Activated CD8-positive, alpha-beta memory T cell treated with anti-CD3 and anti-CD28 coated beads, Interleukin-2, amount 10 ng/mL, durations not matched to agents 7 days and 5 days (primary cell): ENCODE measurements at regions not wholly inside any gene's neighbourhood (a gene's known extent, or its start where the extent isn't known, plus 50 kb on each side); places are given as distances from the start of the nearest gene placed in this dataset.
"Not testable (repeated sequence)": the region's sequence is repeated elsewhere in the genome, so short reads cannot be mapped to it uniquely, and the experiment has no call there.

ENCODE experiments used
- ATAC-seq: fragments of 150-1000 bp; cut with Tn5 transposase; one replicate; pipeline ENCODE4 v1.10.0; 2021; ENCODE audit warnings: moderate library complexity
- CTCF ChIA-PET: fragments of 350-600 bp; sonication (Branson Sonifier 250); formaldehyde crosslinking; loops from one replicate; lab custom pipeline; 2021; ENCODE audit warnings: antibody characterized with exemption; lab: Charles Lee
- DNase-seq: peaks from one replicate; pipeline ENCODE4 v3.0.0-alpha.2; 2020
- H3K27ac Mint-ChIP-seq: one replicate; pipeline ENCODE4 v1.8.0; 2021; ENCODE audit warnings: mild to moderate bottlenecking, mixed read lengths
- H3K27me3 Mint-ChIP-seq: one replicate; pipeline ENCODE4 v1.8.0; 2021; ENCODE audit warnings: mixed read lengths
- H3K36me3 Mint-ChIP-seq: one replicate; pipeline ENCODE4 v1.8.0; 2021; ENCODE audit warnings: mild to moderate bottlenecking, mixed read lengths
- H3K4me1 Mint-ChIP-seq: one replicate; pipeline ENCODE4 v1.8.0; 2021; ENCODE audit warnings: mixed read lengths
- H3K4me3 Mint-ChIP-seq: one replicate; pipeline ENCODE4 v1.8.0; 2021; ENCODE audit warnings: mild to moderate bottlenecking, moderate library complexity, mixed read lengths
- H3K9me3 Mint-ChIP-seq: one replicate; pipeline ENCODE4 v1.8.0; 2022; ENCODE audit warnings: low read depth, mixed read lengths

- no peak for DNase-seq
- Mint-ChIP-seq H3K36me3 (peaks cover 12% of the 10 kb centered on the region), H3K27me3 (no peaks in the 10 kb centered on the region), H3K4me1 (peaks cover 40% of the 10 kb centered on the region), H3K27ac (peak overlapping the region; percentile 88), H3K9me3 (no peaks in the 10 kb centered on the region), H3K4me3 (peak overlapping the region; percentile 68)
- CTCF ChIA-PET: interaction anchor here (1.0 to 1.6 kb wide), 4 partner anchors 12 to 56 kb away, joined by 3 to 4 read pairs (median 3); no protein-coding TSS in a partner anchor
- peak; percentile 85 for ATAC-seq
These were observed 83.2 kb upstream of the TNRC6B start for GRCh38 chr22:40094485-40094884.

GRCh38 chr22:40099887-40100286 lies 77.8 kb upstream of the TNRC6B start:
- H3K27ac Mint-ChIP-seq, DNase-seq, ATAC-seq, H3K27me3 Mint-ChIP-seq, H3K36me3 Mint-ChIP-seq, H3K4me3 Mint-ChIP-seq, H3K9me3 Mint-ChIP-seq: not testable (repeated sequence)
- H3K4me1 Mint-ChIP-seq: peaks cover 31% of the 10 kb centered on the region
- CTCF ChIA-PET: interaction anchor here (0.8 kb wide), 1 partner anchor 42 kb away, joined by 3 read pairs; no protein-coding TSS in a partner anchor

GRCh38 chr22:40105755-40106154 lies 72.0 kb upstream of the TNRC6B start:
- Mint-ChIP-seq H3K27me3 (no peaks in the 10 kb centered on the region), H3K9me3 (no peaks in the 10 kb centered on the region), H3K4me3 (no peak overlapping the region), H3K4me1 (peaks cover 52% of the 10 kb centered on the region), H3K36me3 (peaks cover 11% of the 10 kb centered on the region), H3K27ac (peak overlapping the region; percentile 92)
- CTCF ChIA-PET: interaction anchor here (0.9 kb wide), 1 partner anchor 11 kb away, joined by 3 read pairs; no protein-coding TSS in a partner anchor
- DNase-seq (no peak), ATAC-seq (no peak)

GRCh38 chr22:40107244-40107643 lies 70.5 kb upstream of the TNRC6B start:
- ATAC-seq: peak; percentile 35
- CTCF ChIA-PET: interaction anchor here (0.8 to 1.9 kb wide), 3 partner anchors 41 to 69 kb away, joined by 3 to 5 read pairs (median 4); no protein-coding TSS in a partner anchor

GRCh38 chr22:40107851-40108378 lies 69.8 kb upstream of the TNRC6B start:
- DNase-seq: peak; percentile 69
- Mint-ChIP-seq H3K27ac (peak overlapping the region; percentile 92), H3K4me3 (peak overlapping the region; percentile 67), H3K9me3 (no peaks in the 10 kb centered on the region), H3K4me1 (peaks cover 50% of the 10 kb centered on the region), H3K27me3 (no peaks in the 10 kb centered on the region), H3K36me3 (peaks cover 15% of the 10 kb centered on the region)
- CTCF ChIA-PET: interaction anchor here (0.6 to 1.9 kb wide), 4 partner anchors 14 to 83 kb away, joined by 3 to 5 read pairs (median 4); no protein-coding TSS in a partner anchor
- peak; percentile 97 for ATAC-seq

More at GRCh38 chr22:40107244-40107643, 70.5 kb upstream of the TNRC6B start:
- peaks cover 15% of the 10 kb centered on the region for H3K36me3 Mint-ChIP-seq
- H3K27me3 Mint-ChIP-seq: no peaks in the 10 kb centered on the region
- H3K4me3 Mint-ChIP-seq: peak overlapping the region; percentile 67
- H3K9me3 Mint-ChIP-seq: no peaks in the 10 kb centered on the region
- peaks cover 50% of the 10 kb centered on the region for H3K4me1 Mint-ChIP-seq
- peak overlapping the region; percentile 92 for H3K27ac Mint-ChIP-seq
- no peak for DNase-seq

- peaks cover 46% of the 10 kb centered on the region for H3K4me1 Mint-ChIP-seq
- peak overlapping the region; percentile 92 for H3K27ac Mint-ChIP-seq
- peak overlapping the region; percentile 67 for H3K4me3 Mint-ChIP-seq
- H3K36me3 Mint-ChIP-seq: peaks cover 13% of the 10 kb centered on the region
- ATAC-seq (no peak), DNase-seq (no peak)
- CTCF ChIA-PET: interaction anchor here (0.6 to 1.9 kb wide), 4 partner anchors 13 to 84 kb away, joined by 3 to 5 read pairs (median 4); no protein-coding TSS in a partner anchor
- no peaks in the 10 kb centered on the region for H3K9me3 Mint-ChIP-seq
- H3K27me3 Mint-ChIP-seq: no peaks in the 10 kb centered on the region
These were observed 69.3 kb upstream of the TNRC6B start for GRCh38 chr22:40108396-40108795.

GRCh38 chr22:40108926-40109325 lies 68.8 kb upstream of the TNRC6B start:
- not testable (repeated sequence) for H3K4me3 Mint-ChIP-seq, H3K27me3 Mint-ChIP-seq, DNase-seq, ATAC-seq, H3K9me3 Mint-ChIP-seq
- H3K4me1 Mint-ChIP-seq: peaks cover 46% of the 10 kb centered on the region
- CTCF ChIA-PET: interaction anchor here (0.9 to 1.2 kb wide), 2 partner anchors 10 to 13 kb away, joined by 3 to 4 read pairs; no protein-coding TSS in a partner anchor
- peak overlapping the region; percentile 92 for H3K27ac Mint-ChIP-seq
- H3K36me3 Mint-ChIP-seq: peaks cover 13% of the 10 kb centered on the region

- Mint-ChIP-seq H3K4me3 (no peak overlapping the region), H3K27ac (no peak overlapping the region), H3K27me3 (no peaks in the 10 kb centered on the region), H3K36me3 (peaks cover 8% of the 10 kb centered on the region), H3K9me3 (no peaks in the 10 kb centered on the region), H3K4me1 (peaks cover 49% of the 10 kb centered on the region)
- DNase-seq: no peak
- no peak for ATAC-seq
- CTCF ChIA-PET: interaction anchor here (1.2 kb wide), 1 partner anchor 17 kb away, joined by 3 read pairs; no protein-coding TSS in a partner anchor
These were observed 66.3 kb upstream of the TNRC6B start for GRCh38 chr22:40111451-40111850.

- DNase-seq (no peak), ATAC-seq (no peak)
- Mint-ChIP-seq H3K4me3 (no peak overlapping the region), H3K4me1 (peaks cover 49% of the 10 kb centered on the region), H3K27ac (no peak overlapping the region), H3K9me3 (no peaks in the 10 kb centered on the region), H3K36me3 (peaks cover 9% of the 10 kb centered on the region), H3K27me3 (no peaks in the 10 kb centered on the region)
- CTCF ChIA-PET: no interaction called here
These were observed 65.1 kb upstream of the TNRC6B start for GRCh38 chr22:40112595-40112994.

- ATAC-seq: no peak
- CTCF ChIA-PET: no interaction called here
- Mint-ChIP-seq H3K27me3 (no peaks in the 10 kb centered on the region), H3K4me1 (peaks cover 39% of the 10 kb centered on the region), H3K9me3 (no peaks in the 10 kb centered on the region), H3K36me3 (peaks cover 10% of the 10 kb centered on the region), H3K27ac (no peak overlapping the region), H3K4me3 (no peak overlapping the region)
- DNase-seq: no peak
These were observed 64.0 kb upstream of the TNRC6B start for GRCh38 chr22:40113696-40114095.

GRCh38 chr22:40114411-40114810 lies 63.3 kb upstream of the TNRC6B start:
- H3K4me3 Mint-ChIP-seq: no peak overlapping the region
- peaks cover 33% of the 10 kb centered on the region for H3K4me1 Mint-ChIP-seq
- H3K27ac Mint-ChIP-seq: no peak overlapping the region
- peaks cover 10% of the 10 kb centered on the region for H3K36me3 Mint-ChIP-seq
- DNase-seq (no peak), ATAC-seq (no peak)
- CTCF ChIA-PET: no interaction called here
- H3K27me3 Mint-ChIP-seq: no peaks in the 10 kb centered on the region
- H3K9me3 Mint-ChIP-seq: no peaks in the 10 kb centered on the region

- Mint-ChIP-seq H3K4me1 (peaks cover 42% of the 10 kb centered on the region), H3K36me3 (peaks cover 11% of the 10 kb centered on the region), H3K27ac (peak overlapping the region; percentile 61), H3K27me3 (no peaks in the 10 kb centered on the region), H3K4me3 (no peak overlapping the region), H3K9me3 (no peaks in the 10 kb centered on the region)
- DNase-seq: no peak
- peak; percentile 57 for ATAC-seq
- CTCF ChIA-PET: interaction anchor here (0.9 to 1.4 kb wide), 2 partner anchors 11 to 86 kb away, joined by 3 read pairs; no protein-coding TSS in a partner anchor
These were observed 61.1 kb upstream of the TNRC6B start for GRCh38 chr22:40116496-40117200.

GRCh38 chr22:40118979-40119378 lies 58.7 kb upstream of the TNRC6B start:
- DNase-seq (no peak), ATAC-seq (no peak)
- Mint-ChIP-seq H3K36me3 (peaks cover 13% of the 10 kb centered on the region), H3K4me1 (peaks cover 51% of the 10 kb centered on the region), H3K9me3 (no peaks in the 10 kb centered on the region), H3K27ac (no peak overlapping the region), H3K4me3 (no peak overlapping the region), H3K27me3 (no peaks in the 10 kb centered on the region)
- CTCF ChIA-PET: interaction anchor here (1.0 to 1.7 kb wide), 2 partner anchors 9 to 23 kb away, joined by 3 to 5 read pairs; no protein-coding TSS in a partner anchor
